Testis (tissue), 2 donors: ENCODE measurements at regions not wholly inside any gene's neighbourhood (a gene's known extent, or its start where the extent isn't known, plus 50 kb on each side); places are given as distances from the start of the nearest gene placed in this dataset.

ENCODE experiments used
- POLR2A ChIP-seq: fragments of 450-650 bp; IDR thresholded peaks from one replicate; pipeline ENCODE4 v1.6.1; 2017; ENCODE audit warnings: antibody characterized with exemption, mild to moderate bottlenecking, moderate library complexity
- TF ChIP-seq, protein P1 (sequence below), 3 experiments: fragments of 450-650 bp in 2 of 3; fragments of 200-600 bp in 1 of 3; sonication (generic) in 1 of 3; IDR thresholded peaks; one replicate each; pipeline ENCODE4 v1.5.1; 2016 to 2019; ENCODE audit warnings: antibody characterized with exemption in 3 of 3, mild to moderate bottlenecking in 2 of 3, moderate library complexity in 1 of 3

DNA sequence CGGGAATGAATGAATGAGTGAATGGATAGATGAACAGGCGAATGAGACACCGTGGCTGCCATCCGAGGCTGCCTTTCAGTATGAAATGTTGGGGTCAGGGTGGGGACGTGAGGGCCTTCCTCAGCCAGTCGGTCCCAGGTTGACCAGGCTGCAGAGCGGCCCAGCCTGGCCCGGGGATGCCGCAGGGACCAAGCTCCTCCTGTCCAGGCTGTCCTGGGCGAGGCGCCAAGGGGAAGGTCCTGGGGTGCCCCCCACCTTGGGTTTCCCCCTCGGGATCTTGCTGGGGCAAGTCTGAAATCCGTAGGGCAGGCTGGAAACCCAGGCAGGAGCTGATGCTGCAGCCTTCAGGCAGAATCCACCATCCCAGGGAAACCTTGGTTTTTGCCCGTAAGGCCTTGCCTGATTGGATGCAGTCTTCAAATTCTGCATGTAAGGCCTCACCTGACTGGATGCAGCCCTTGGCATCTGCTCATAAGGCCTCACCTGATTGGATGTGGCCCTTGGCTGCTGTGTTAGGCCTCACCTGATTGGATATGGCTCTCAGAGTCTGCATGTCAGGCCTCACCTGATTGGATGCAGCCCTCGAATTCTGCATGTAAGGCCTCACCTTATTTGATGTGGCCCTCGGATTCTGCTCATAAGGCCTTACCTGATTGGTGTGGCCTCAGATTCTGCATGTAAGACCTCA lies 61.7 kb upstream of the ZNF469 start:
- TF ChIP-seq, protein P1, sequence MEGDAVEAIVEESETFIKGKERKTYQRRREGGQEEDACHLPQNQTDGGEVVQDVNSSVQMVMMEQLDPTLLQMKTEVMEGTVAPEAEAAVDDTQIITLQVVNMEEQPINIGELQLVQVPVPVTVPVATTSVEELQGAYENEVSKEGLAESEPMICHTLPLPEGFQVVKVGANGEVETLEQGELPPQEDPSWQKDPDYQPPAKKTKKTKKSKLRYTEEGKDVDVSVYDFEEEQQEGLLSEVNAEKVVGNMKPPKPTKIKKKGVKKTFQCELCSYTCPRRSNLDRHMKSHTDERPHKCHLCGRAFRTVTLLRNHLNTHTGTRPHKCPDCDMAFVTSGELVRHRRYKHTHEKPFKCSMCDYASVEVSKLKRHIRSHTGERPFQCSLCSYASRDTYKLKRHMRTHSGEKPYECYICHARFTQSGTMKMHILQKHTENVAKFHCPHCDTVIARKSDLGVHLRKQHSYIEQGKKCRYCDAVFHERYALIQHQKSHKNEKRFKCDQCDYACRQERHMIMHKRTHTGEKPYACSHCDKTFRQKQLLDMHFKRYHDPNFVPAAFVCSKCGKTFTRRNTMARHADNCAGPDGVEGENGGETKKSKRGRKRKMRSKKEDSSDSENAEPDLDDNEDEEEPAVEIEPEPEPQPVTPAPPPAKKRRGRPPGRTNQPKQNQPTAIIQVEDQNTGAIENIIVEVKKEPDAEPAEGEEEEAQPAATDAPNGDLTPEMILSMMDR (IDR thresholded peaks at IDR 0.05), result no peak
- no peak for TF ChIP-seq POLR2A
